Endothelial cell of umbilical vein (primary cell): ENCODE measurements at regions not wholly inside any gene's neighbourhood (a gene's known extent, or its start where the extent isn't known, plus 50 kb on each side); places are given as distances from the start of the nearest gene placed in this dataset.

Experiments
- BruUV-seq: library from RNA; stranded (reverse); fragments of 400-500 nt; replicated peaks from 2 replicates; lab custom pipeline; 2021; lab: Mats Ljungman, UMichigan
- CTCF ChIA-PET: fragments of 300-600, 350-600 bp; sonication (Branson Sonifier 250); formaldehyde crosslinking; loops from one replicate; lab custom pipeline; 2021; ENCODE audit warnings: antibody characterized with exemption, inconsistent platforms; lab: Charles Lee
- POLR2A ChIA-PET: fragments of 300-600, 350-600 bp; sonication (Branson Sonifier 250); formaldehyde crosslinking; loops from one replicate; lab custom pipeline; 2021; ENCODE audit warnings: antibody characterized with exemption, inconsistent platforms; lab: Charles Lee
- DNase-seq: peaks from one replicate; pipeline ENCODE4 v3.0.0-alpha.2; 2011; ENCODE audit warnings: low read depth, low spot score
- FAIRE-seq: peaks from 2 replicates; lab custom pipeline; 2011; peaks lifted over from hg19 to GRCh38; lab: Jason Lieb, UNC
- H2AFZ ChIP-seq: 2 replicates; pipeline ENCODE4 v1.6.0; 2012; ENCODE audit warnings: low read depth, low read length, control low read depth, inconsistent platforms
- H3K27ac ChIP-seq: 2 replicates; pipeline ENCODE4 v1.5.1; 2011; ENCODE audit warnings: low read depth, mild to moderate bottlenecking, control low read depth, low read length, moderate library complexity; ENCODE audit not compliant: insufficient read depth
- H3K27me3 ChIP-seq, 2 experiments: 2 replicates each; pipeline versions ENCODE4 v1.6.0 to v1.6.1; 2011; ENCODE audit warnings: low read length in 2 of 2, mixed read lengths in 1 of 2; ENCODE audit not compliant: control insufficient read depth in 2 of 2, insufficient read depth in 2 of 2
- H3K36me3 ChIP-seq, 2 experiments: 2 replicates in 1 of 2; 3 replicates in 1 of 2; pipeline ENCODE4 v1.5.1; 2011; ENCODE audit warnings: low read length in 2 of 2, mild to moderate bottlenecking in 1 of 2, moderate library complexity in 1 of 2; ENCODE audit not compliant: control insufficient read depth in 2 of 2, insufficient read depth in 2 of 2; ENCODE audit errors: extremely low read depth in 1 of 2
- H3K4me1 ChIP-seq: 3 replicates; pipeline ENCODE4 v1.5.1; 2011; ENCODE audit warnings: mild to moderate bottlenecking, low read length; ENCODE audit not compliant: control insufficient read depth, insufficient read depth; ENCODE audit errors: extremely low read depth
- H3K4me2 ChIP-seq: 2 replicates; pipeline ENCODE4 v1.6.1; 2011; ENCODE audit warnings: low read length, control low read depth, mixed read lengths; ENCODE audit not compliant: insufficient read depth
- H3K4me3 ChIP-seq, 3 experiments: fragments of 200-600 bp in 1 of 3; sonication (generic), shearing (Covaris generic) in 1 of 3; replicated peaks in 1 of 3; 2 replicates each; pipeline ENCODE4 v1.5.1; 2011 to 2016; ENCODE audit warnings: control low read depth in 3 of 3, low read length in 3 of 3, mild to moderate bottlenecking in 2 of 3, inconsistent platforms in 1 of 3, low read depth in 1 of 3, moderate library complexity in 1 of 3; ENCODE audit not compliant: insufficient read depth in 1 of 3
- H3K79me2 ChIP-seq: 2 replicates; pipeline ENCODE4 v1.6.0; 2012; ENCODE audit warnings: low read length, inconsistent platforms; ENCODE audit not compliant: control insufficient read depth, insufficient read depth
- H3K9ac ChIP-seq: replicated peaks from 2 replicates; pipeline ENCODE3; 2011; ENCODE audit warnings: low read length, control low read depth; ENCODE audit not compliant: insufficient read depth; ENCODE audit errors: extremely low read depth
- H3K9me1 ChIP-seq: replicated peaks from 3 replicates; pipeline ENCODE4 v1.6.0; 2011; ENCODE audit warnings: mild to moderate bottlenecking, low read length; ENCODE audit not compliant: control insufficient read depth, insufficient read depth; ENCODE audit errors: extremely low read depth
- H3K9me3 ChIP-seq: replicated peaks from 2 replicates; pipeline ENCODE4 v1.5.1; 2012; ENCODE audit warnings: low read length, inconsistent platforms; ENCODE audit not compliant: control insufficient read depth, insufficient read depth
- H4K20me1 ChIP-seq: replicated peaks from 2 replicates; pipeline ENCODE3; 2011; ENCODE audit warnings: mild to moderate bottlenecking, low read length; ENCODE audit not compliant: control insufficient read depth, insufficient read depth; ENCODE audit errors: extremely low read depth
- EZH2 ChIP-seq: IDR thresholded peaks from 2 replicates; pipeline ENCODE4 v1.6.1; 2012; ENCODE audit warnings: borderline replicate concordance, low read depth, mild to moderate bottlenecking, moderate library complexity, low read length, inconsistent platforms; ENCODE audit not compliant: severe bottlenecking
- FOS ChIP-seq: IDR thresholded peaks from 2 replicates; pipeline ENCODE4 v1.6.1; 2011; ENCODE audit warnings: mild to moderate bottlenecking, low read length, moderate library complexity, borderline replicate concordance; ENCODE audit not compliant: insufficient read depth
- GATA2 ChIP-seq: IDR thresholded peaks from 2 replicates; pipeline ENCODE4 v1.7.0; 2011; ENCODE audit warnings: low read depth, mild to moderate bottlenecking, moderate library complexity, mixed read lengths, low read length; ENCODE audit not compliant: insufficient read length, insufficient read depth
- JUN ChIP-seq: IDR thresholded peaks from 2 replicates; pipeline ENCODE4 v1.6.1; 2011; ENCODE audit warnings: borderline replicate concordance, low read depth; ENCODE audit not compliant: insufficient read length, insufficient read depth
- MYC ChIP-seq: IDR thresholded peaks from one replicate; pipeline ENCODE4 v1.6.1; 2011; ENCODE audit warnings: mild to moderate bottlenecking, low read depth, low read length
- POLR2A ChIP-seq: IDR thresholded peaks from 2 replicates; pipeline ENCODE4 v1.6.1; 2012; ENCODE audit warnings: low read depth, mild to moderate bottlenecking, control low read depth, low read length
- POLR2AphosphoS5 ChIP-seq: IDR thresholded peaks from 2 replicates; pipeline ENCODE4 v1.6.1; 2012; ENCODE audit warnings: low read depth, mild to moderate bottlenecking, control low read depth, low read length, moderate library complexity; ENCODE audit not compliant: insufficient read depth
- dilution Hi-C: fragments of 300-500 bp; cut with MboI; formaldehyde crosslinking; loops from one replicate; pipeline ENCODE4 v1.15.0; 2019; ENCODE audit warnings: low sequenced_read_pairs; ENCODE audit not compliant: extremely low pct_ligation_motif_present
- intact Hi-C: fragments of 100-400 bp; cut with micrococcal nuclease; formaldehyde crosslinking; loops from one replicate; pipeline ENCODE4 v1.10.0; 2022
- TF ChIP-seq, protein P1 (sequence below): IDR thresholded peaks from 2 replicates; pipeline ENCODE4 v1.6.1; 2011; ENCODE audit not compliant: insufficient read depth, insufficient read length
- TF ChIP-seq, protein P2 (sequence below), 2 donors: IDR thresholded peaks; 1 replicate in 1 of 2; 2 replicates in 1 of 2; pipeline ENCODE4 v1.5.1; 2011; ENCODE audit warnings: low read length in 2 of 2, mild to moderate bottlenecking in 2 of 2, moderate library complexity in 2 of 2, control low read depth in 1 of 2, inconsistent platforms in 1 of 2, low read depth in 1 of 2; ENCODE audit not compliant: insufficient read depth in 1 of 2; ENCODE audit errors: extremely low read depth in 1 of 2

GRCh38 chr6:8361259-8361658, 74.1 kb downstream of the SLC35B3 start:
- Histone ChIP-seq H3K79me2 (no peaks in the 10 kb centered on the region), H2AFZ (no peak overlapping the region), H3K4me1 (no peaks in the 10 kb centered on the region), H3K9me1 (no peaks in the 10 kb centered on the region), H3K27me3 (no peaks in the 10 kb centered on the region), H3K9ac (no peak overlapping the region), H3K4me2 (no peak overlapping the region), H4K20me1 (no peaks in the 10 kb centered on the region), H3K27ac (no peak overlapping the region), H3K4me3 (no peak overlapping the region), H3K9me3 (no peaks in the 10 kb centered on the region), H3K36me3 (no peaks in the 10 kb centered on the region)
- DNase-seq (no peak), FAIRE-seq (no peak)
- POLR2A ChIA-PET = no interaction called here
- no peak for TF ChIP-seq GATA2
- TF ChIP-seq JUN = no peak
- TF ChIP-seq MYC = no peak
- TF ChIP-seq EZH2 = no peak
- TF ChIP-seq, protein P1, sequence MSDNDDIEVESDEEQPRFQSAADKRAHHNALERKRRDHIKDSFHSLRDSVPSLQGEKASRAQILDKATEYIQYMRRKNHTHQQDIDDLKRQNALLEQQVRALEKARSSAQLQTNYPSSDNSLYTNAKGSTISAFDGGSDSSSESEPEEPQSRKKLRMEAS = no peak
- no peak for TF ChIP-seq POLR2AphosphoS5
- no peak for TF ChIP-seq FOS
- TF ChIP-seq, protein P2, sequence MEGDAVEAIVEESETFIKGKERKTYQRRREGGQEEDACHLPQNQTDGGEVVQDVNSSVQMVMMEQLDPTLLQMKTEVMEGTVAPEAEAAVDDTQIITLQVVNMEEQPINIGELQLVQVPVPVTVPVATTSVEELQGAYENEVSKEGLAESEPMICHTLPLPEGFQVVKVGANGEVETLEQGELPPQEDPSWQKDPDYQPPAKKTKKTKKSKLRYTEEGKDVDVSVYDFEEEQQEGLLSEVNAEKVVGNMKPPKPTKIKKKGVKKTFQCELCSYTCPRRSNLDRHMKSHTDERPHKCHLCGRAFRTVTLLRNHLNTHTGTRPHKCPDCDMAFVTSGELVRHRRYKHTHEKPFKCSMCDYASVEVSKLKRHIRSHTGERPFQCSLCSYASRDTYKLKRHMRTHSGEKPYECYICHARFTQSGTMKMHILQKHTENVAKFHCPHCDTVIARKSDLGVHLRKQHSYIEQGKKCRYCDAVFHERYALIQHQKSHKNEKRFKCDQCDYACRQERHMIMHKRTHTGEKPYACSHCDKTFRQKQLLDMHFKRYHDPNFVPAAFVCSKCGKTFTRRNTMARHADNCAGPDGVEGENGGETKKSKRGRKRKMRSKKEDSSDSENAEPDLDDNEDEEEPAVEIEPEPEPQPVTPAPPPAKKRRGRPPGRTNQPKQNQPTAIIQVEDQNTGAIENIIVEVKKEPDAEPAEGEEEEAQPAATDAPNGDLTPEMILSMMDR (IDR thresholded peaks at IDR 0.05; ENCODE audit: extremely low read depth in 1 of 2, insufficient read depth in 1 of 2, low read depth in 1 of 2, low read length in 2 of 2) = no peak
- no peak for TF ChIP-seq POLR2A
- no TSS peak for BruUV-seq
- CTCF ChIA-PET = no interaction called here
- intact Hi-C loops (no loop called here), dilution Hi-C loops (no loop called here)
